ENCODE measurements at regions not wholly inside any gene's neighbourhood (a gene's known extent, or its start where the extent isn't known, plus 50 kb on each side); places are given as distances from the start of the nearest gene placed in this dataset.

DNA sequence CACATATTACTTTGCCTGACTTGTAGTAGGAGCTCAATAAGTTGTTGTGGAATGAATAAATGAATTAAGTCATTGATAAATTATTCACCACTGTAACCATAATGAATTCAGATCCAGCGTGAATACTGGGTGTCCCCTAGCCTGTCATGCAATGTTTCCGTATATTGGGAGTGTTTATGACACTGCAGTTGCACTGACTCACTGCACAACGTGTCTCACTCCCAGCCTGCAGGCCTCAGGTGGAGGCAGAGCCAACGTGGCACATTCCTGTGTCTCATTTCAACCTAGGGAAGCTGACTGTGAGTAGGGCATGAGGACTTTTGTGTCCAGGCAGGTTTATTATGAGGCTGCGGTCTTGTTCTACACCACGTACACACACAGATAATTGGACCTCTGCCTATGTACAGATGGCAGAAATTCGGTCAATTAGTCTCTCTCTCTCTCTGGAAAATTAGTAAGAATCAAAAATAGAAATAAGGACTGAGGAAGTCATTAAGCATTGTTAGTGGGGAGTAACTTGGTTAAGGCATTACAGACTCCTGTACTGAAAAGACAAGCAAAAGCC, 299.1 kb upstream of the IGFBP3 start:
- DNase-seq (ENCODE audit: low spot score), result no peak
- Histone ChIP-seq H3K36me3 (ENCODE audit: control insufficient read depth in 4 of 4, insufficient read depth in 3 of 4, low read depth in 1 of 4, low read length in 3 of 4) (no peaks in the 10 kb centered on the region), H3K9me3 (ENCODE audit: control insufficient read depth in 4 of 4, low read length in 3 of 4) (peaks cover 0 to 1% (median 0%) of the 10 kb centered on the region in 4 donors), H3K27me3 (ENCODE audit: control insufficient read depth in 4 of 4, insufficient read depth in 4 of 4, low read length in 3 of 4) (no peaks in the 10 kb centered on the region), H3K4me1 (ENCODE audit: control insufficient read depth in 4 of 4, insufficient read depth in 4 of 4, low read length in 3 of 4) (peaks cover 0 to 10% (median 2%) of the 10 kb centered on the region in 4 donors), H3K9ac (ENCODE audit: low read depth in 1 of 2, low read length in 2 of 2) (no peak overlapping the region), H3K27ac (ENCODE audit: low read depth in 1 of 2, low read length in 2 of 2) (no peak overlapping the region), H3K4me3 (ENCODE audit: low read depth in 1 of 3, low read length in 3 of 3) (no peak overlapping the region)
- TF ChIP-seq FOXA2 (IDR thresholded peaks at IDR 0.05) (no peak), HNF4G (IDR thresholded peaks at IDR 0.05) (no peak), GABPA (IDR thresholded peaks at IDR 0.05 in 1 of 2, conservative IDR thresholded peaks at IDR 0.05 in 1 of 2) (no peak), RXRA (IDR thresholded peaks at IDR 0.05) (no peak), TAF1 (conservative IDR thresholded peaks at IDR 0.05) (no peak), SP1 (IDR thresholded peaks at IDR 0.05) (no peak), JUND (IDR thresholded peaks at IDR 0.05) (no peak)
- TF ChIP-seq, protein P1, sequence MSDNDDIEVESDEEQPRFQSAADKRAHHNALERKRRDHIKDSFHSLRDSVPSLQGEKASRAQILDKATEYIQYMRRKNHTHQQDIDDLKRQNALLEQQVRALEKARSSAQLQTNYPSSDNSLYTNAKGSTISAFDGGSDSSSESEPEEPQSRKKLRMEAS (IDR thresholded peaks at IDR 0.05), result no peak
- TF ChIP-seq, protein P2, sequence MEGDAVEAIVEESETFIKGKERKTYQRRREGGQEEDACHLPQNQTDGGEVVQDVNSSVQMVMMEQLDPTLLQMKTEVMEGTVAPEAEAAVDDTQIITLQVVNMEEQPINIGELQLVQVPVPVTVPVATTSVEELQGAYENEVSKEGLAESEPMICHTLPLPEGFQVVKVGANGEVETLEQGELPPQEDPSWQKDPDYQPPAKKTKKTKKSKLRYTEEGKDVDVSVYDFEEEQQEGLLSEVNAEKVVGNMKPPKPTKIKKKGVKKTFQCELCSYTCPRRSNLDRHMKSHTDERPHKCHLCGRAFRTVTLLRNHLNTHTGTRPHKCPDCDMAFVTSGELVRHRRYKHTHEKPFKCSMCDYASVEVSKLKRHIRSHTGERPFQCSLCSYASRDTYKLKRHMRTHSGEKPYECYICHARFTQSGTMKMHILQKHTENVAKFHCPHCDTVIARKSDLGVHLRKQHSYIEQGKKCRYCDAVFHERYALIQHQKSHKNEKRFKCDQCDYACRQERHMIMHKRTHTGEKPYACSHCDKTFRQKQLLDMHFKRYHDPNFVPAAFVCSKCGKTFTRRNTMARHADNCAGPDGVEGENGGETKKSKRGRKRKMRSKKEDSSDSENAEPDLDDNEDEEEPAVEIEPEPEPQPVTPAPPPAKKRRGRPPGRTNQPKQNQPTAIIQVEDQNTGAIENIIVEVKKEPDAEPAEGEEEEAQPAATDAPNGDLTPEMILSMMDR (IDR thresholded peaks at IDR 0.05; ENCODE audit: low read depth, low read length, missing input control), result no peak
- 87% methylated on average over 7 of the region's 7 CpGs for WGBS

DNA sequence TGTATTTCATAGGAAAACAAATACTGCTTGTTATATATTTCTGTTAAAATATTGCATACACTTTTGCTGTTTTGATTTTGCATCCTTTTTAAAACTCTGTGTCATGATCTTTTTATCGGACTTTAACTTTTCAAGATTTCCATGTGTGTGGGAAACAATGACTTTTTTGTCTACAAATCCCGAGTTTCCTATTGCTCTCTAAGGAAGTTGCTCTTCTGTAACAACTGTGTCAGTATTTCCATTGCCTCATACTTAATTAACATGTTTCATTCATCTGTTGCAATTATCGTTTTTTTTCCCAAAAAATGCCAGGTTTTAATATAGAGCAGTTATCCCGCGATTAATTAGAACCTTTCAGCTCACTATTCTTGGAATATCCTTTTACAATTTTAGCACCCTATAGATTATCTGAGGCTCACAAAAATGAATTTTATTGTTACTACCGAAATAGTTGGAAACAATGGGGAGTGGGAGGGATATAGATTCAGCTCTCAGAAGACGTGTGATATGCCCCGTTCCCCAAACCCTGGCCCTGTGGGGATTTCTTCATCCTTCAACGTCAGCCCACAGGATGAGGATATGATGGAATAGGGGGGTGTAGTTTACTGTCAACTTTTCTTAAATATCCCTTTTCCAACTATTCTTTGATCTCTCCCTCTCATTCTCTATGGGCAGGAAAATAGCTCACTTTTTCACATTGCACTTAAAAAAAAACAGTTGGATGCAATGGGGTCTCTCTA, 297.6 kb upstream of the IGFBP3 start:
- Histone ChIP-seq H3K9me3 (ENCODE audit: control insufficient read depth in 4 of 4, low read length in 3 of 4) (no peaks in the 10 kb centered on the region), H3K9ac (ENCODE audit: low read depth in 1 of 2, low read length in 2 of 2) (no peak overlapping the region), H3K27ac (ENCODE audit: low read depth in 1 of 2, low read length in 2 of 2) (no peak overlapping the region), H3K4me1 (ENCODE audit: control insufficient read depth in 4 of 4, insufficient read depth in 4 of 4, low read length in 3 of 4) (peaks cover 0 to 10% (median 2%) of the 10 kb centered on the region in 4 donors), H3K4me3 (ENCODE audit: low read depth in 1 of 3, low read length in 3 of 3) (no peak overlapping the region), H3K27me3 (ENCODE audit: control insufficient read depth in 4 of 4, insufficient read depth in 4 of 4, low read length in 3 of 4) (no peaks in the 10 kb centered on the region), H3K36me3 (ENCODE audit: control insufficient read depth in 4 of 4, insufficient read depth in 3 of 4, low read depth in 1 of 4, low read length in 3 of 4) (no peaks in the 10 kb centered on the region)
- TF ChIP-seq JUND (IDR thresholded peaks at IDR 0.05) (peak in 1 of 2 donors; percentile 29), NR2F2 (IDR thresholded peaks at IDR 0.05) (no peak)
- 85% methylated on average over 9 of the region's 9 CpGs for WGBS
- no peak for DNase-seq (ENCODE audit: low spot score)

DNA sequence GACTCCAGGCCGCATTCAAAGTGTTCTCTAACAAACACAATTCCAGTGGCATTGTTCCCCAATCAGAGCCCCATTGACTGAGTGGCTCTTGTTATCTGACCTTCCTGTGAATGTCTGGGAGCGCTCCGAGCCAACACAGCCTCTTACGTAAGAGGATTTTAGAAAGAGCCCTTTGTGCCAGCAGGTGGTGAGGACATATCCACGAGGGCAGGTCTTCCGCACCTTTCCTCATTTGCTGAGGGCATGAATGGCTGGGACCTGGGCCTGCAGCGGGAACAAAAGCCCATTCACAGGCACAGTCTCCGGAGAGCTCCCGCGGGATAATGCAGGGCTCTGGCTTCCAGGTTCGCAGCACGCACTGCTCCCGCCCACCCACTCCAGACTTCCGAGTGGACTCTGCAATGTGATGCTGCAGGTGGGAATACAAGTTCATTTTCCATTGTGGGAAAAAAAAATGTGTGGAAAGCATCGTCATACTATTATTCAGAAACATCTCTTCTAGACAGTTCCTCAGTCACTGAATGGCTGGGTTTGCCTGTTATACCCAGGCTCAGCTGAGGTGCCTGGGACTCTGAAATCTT, 295.0 kb upstream of the IGFBP3 start:
- Histone ChIP-seq H3K4me3 (ENCODE audit: low read depth in 1 of 3, low read length in 3 of 3) (no peak overlapping the region), H3K36me3 (ENCODE audit: control insufficient read depth in 4 of 4, insufficient read depth in 3 of 4, low read depth in 1 of 4, low read length in 3 of 4) (no peaks in the 10 kb centered on the region), H3K9me3 (ENCODE audit: control insufficient read depth in 4 of 4, low read length in 3 of 4) (no peaks in the 10 kb centered on the region), H3K27ac (ENCODE audit: low read depth in 1 of 2, low read length in 2 of 2) (no peak overlapping the region), H3K9ac (ENCODE audit: low read depth in 1 of 2, low read length in 2 of 2) (no peak overlapping the region), H3K27me3 (ENCODE audit: control insufficient read depth in 4 of 4, insufficient read depth in 4 of 4, low read length in 3 of 4) (no peaks in the 10 kb centered on the region), H3K4me1 (ENCODE audit: control insufficient read depth in 4 of 4, insufficient read depth in 4 of 4, low read length in 3 of 4) (peaks cover 0 to 10% (median 2%) of the 10 kb centered on the region in 4 donors)
- WGBS, result 56% methylated on average over 15 of the region's 15 CpGs
- DNase-seq (ENCODE audit: low spot score), result peak; percentile 25
- no peak for TF ChIP-seq JUND (IDR thresholded peaks at IDR 0.05)
- TF ChIP-seq FOXA1 (IDR thresholded peaks at IDR 0.05), result no peak
- peak; percentile 46 to 74 for TF ChIP-seq RAD21 (IDR thresholded peaks at IDR 0.05)
- TF ChIP-seq RXRA (IDR thresholded peaks at IDR 0.05), result peak; percentile 62 to 73
- TF ChIP-seq, protein P1 (IDR thresholded peaks at IDR 0.05), result peak; percentile 33
- TF ChIP-seq EGR1 (IDR thresholded peaks at IDR 0.05; ENCODE audit: low read depth in 2 of 2), result no peak
- TF ChIP-seq, protein P3, sequence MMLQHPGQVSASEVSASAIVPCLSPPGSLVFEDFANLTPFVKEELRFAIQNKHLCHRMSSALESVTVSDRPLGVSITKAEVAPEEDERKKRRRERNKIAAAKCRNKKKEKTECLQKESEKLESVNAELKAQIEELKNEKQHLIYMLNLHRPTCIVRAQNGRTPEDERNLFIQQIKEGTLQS (IDR thresholded peaks at IDR 0.05), result no peak
- no peak for TF ChIP-seq TAF1 (conservative IDR thresholded peaks at IDR 0.05)
- TF ChIP-seq YY1 (IDR thresholded peaks at IDR 0.05), result no peak
- TF ChIP-seq, protein P2 (IDR thresholded peaks at IDR 0.05; ENCODE audit: low read depth, low read length, missing input control), result no peak
- TF ChIP-seq, protein P4, sequence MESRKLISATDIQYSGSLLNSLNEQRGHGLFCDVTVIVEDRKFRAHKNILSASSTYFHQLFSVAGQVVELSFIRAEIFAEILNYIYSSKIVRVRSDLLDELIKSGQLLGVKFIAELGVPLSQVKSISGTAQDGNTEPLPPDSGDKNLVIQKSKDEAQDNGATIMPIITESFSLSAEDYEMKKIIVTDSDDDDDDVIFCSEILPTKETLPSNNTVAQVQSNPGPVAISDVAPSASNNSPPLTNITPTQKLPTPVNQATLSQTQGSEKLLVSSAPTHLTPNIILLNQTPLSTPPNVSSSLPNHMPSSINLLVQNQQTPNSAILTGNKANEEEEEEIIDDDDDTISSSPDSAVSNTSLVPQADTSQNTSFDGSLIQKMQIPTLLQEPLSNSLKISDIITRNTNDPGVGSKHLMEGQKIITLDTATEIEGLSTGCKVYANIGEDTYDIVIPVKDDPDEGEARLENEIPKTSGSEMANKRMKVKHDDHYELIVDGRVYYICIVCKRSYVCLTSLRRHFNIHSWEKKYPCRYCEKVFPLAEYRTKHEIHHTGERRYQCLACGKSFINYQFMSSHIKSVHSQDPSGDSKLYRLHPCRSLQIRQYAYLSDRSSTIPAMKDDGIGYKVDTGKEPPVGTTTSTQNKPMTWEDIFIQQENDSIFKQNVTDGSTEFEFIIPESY (IDR thresholded peaks at IDR 0.05), result no peak
- TF ChIP-seq SP1 (IDR thresholded peaks at IDR 0.05), result peak; percentile 61
- peak; percentile 67 to 75 for TF ChIP-seq HNF4A (conservative IDR thresholded peaks at IDR 0.05)
- peak; percentile 16 for TF ChIP-seq HNF4G (IDR thresholded peaks at IDR 0.05)
- TF ChIP-seq GABPA (IDR thresholded peaks at IDR 0.05 in 1 of 2, conservative IDR thresholded peaks at IDR 0.05 in 1 of 2), result no peak

Measured in liver (tissue), 8 donors.